MCF 10A (cell line): ENCODE measurements at regions not wholly inside any gene's neighbourhood (a gene's known extent, or its start where the extent isn't known, plus 50 kb on each side); places are given as distances from the start of the nearest gene placed in this dataset.

Experiments used
- BruUV-seq: library from RNA; stranded (reverse); fragments of 400-500 nt; replicated peaks from 2 replicates; lab custom pipeline; 2021; lab: Mats Ljungman, UMichigan
- CTCF ChIA-PET: fragments of 300-600 bp; sonication (Branson Sonifier 250); formaldehyde crosslinking; extraction: SDS; loops from one replicate; lab custom pipeline; 2021; ENCODE audit warnings: antibody characterized with exemption, inconsistent platforms; lab: Yijun Ruan, JAX
- POLR2A ChIA-PET: fragments of 300-600, 350-650 bp; sonication (Branson Sonifier 250); formaldehyde crosslinking; extraction: SDS; loops from one replicate; lab custom pipeline; 2020; ENCODE audit warnings: antibody characterized with exemption, inconsistent platforms; lab: Yijun Ruan, JAX
- DNase-seq: peaks from one replicate; pipeline ENCODE4 v3.0.0-alpha.2; 2018; ENCODE audit not compliant: unreplicated experiment
- H3K27ac Mint-ChIP-seq: one replicate; pipeline ENCODE4 v1.8.0; 2022; ENCODE audit warnings: mild to moderate bottlenecking, low read depth, mixed read lengths; ENCODE audit not compliant: unreplicated experiment
- H3K27me3 Mint-ChIP-seq: one replicate; pipeline ENCODE4 v1.8.0; 2022; ENCODE audit warnings: mixed read lengths; ENCODE audit not compliant: insufficient read depth, unreplicated experiment
- H3K36me3 Mint-ChIP-seq: one replicate; pipeline ENCODE4 v1.8.0; 2022; ENCODE audit warnings: mild to moderate bottlenecking, moderate library complexity, mixed read lengths; ENCODE audit not compliant: insufficient read depth, unreplicated experiment
- H3K4me1 Mint-ChIP-seq: one replicate; pipeline ENCODE4 v1.8.0; 2022; ENCODE audit warnings: mixed read lengths; ENCODE audit not compliant: insufficient read depth, unreplicated experiment
- H3K4me3 Mint-ChIP-seq: one replicate; pipeline ENCODE4 v1.8.0; 2022; ENCODE audit warnings: mild to moderate bottlenecking, moderate library complexity, mixed read lengths; ENCODE audit not compliant: unreplicated experiment
- H3K9me3 Mint-ChIP-seq: one replicate; pipeline ENCODE4 v1.8.0; 2022; ENCODE audit warnings: mixed read lengths; ENCODE audit not compliant: unreplicated experiment
- intact Hi-C: fragments of 100-400 bp; cut with micrococcal nuclease; formaldehyde crosslinking; loops from 2 replicates; pipeline ENCODE4 v1.14.1; 2022
- TF ChIP-seq, protein P1 (sequence below): fragments of 200-600 bp; IDR thresholded peaks from one replicate; pipeline ENCODE4 v1.8.0; 2022; ENCODE audit warnings: antibody characterized with exemption, mild to moderate bottlenecking; ENCODE audit not compliant: unreplicated experiment

DNA sequence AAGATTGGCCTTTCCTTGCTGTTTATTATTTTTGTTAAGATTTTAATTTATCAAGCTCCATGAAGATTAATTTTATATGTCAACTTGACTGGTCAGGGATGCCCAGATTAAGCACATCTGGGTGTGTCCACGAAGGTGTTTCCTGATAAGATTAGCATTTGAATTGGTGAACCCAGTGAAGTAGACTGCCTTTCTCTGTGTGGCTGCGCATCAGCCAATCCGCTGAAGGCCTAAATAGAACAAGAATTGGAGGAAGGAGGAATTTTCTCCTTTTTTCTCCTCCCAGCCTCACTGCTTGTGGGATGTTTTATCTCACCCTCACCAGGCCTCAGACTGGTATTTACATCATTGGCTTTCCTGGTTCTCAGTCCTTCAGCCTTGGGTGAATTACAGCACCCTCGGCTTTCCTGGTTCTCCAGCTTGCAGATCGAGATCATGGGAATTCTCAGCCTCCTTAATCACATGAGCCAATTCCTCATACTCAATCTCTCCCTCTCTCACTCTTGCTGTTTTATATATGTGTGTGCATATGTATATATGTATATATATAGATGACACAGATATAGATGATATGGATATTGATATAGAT, 135.4 kb upstream of the SPEF2 start:
- H3K27me3 Mint-ChIP-seq: no peaks in the 10 kb centered on the region
- H3K9me3 Mint-ChIP-seq: no peaks in the 10 kb centered on the region
- no TSS peak for BruUV-seq
- ChIA-PET CTCF (no interaction called here), POLR2A (no interaction called here)
- intact Hi-C loops: no loop called here
- H3K4me3 Mint-ChIP-seq: no peak overlapping the region
- no peak for DNase-seq
- TF ChIP-seq, protein P1, sequence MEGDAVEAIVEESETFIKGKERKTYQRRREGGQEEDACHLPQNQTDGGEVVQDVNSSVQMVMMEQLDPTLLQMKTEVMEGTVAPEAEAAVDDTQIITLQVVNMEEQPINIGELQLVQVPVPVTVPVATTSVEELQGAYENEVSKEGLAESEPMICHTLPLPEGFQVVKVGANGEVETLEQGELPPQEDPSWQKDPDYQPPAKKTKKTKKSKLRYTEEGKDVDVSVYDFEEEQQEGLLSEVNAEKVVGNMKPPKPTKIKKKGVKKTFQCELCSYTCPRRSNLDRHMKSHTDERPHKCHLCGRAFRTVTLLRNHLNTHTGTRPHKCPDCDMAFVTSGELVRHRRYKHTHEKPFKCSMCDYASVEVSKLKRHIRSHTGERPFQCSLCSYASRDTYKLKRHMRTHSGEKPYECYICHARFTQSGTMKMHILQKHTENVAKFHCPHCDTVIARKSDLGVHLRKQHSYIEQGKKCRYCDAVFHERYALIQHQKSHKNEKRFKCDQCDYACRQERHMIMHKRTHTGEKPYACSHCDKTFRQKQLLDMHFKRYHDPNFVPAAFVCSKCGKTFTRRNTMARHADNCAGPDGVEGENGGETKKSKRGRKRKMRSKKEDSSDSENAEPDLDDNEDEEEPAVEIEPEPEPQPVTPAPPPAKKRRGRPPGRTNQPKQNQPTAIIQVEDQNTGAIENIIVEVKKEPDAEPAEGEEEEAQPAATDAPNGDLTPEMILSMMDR: no peak
- peaks cover 7% of the 10 kb centered on the region for H3K4me1 Mint-ChIP-seq
- no peaks in the 10 kb centered on the region for H3K36me3 Mint-ChIP-seq
- H3K27ac Mint-ChIP-seq: no peak overlapping the region

DNA sequence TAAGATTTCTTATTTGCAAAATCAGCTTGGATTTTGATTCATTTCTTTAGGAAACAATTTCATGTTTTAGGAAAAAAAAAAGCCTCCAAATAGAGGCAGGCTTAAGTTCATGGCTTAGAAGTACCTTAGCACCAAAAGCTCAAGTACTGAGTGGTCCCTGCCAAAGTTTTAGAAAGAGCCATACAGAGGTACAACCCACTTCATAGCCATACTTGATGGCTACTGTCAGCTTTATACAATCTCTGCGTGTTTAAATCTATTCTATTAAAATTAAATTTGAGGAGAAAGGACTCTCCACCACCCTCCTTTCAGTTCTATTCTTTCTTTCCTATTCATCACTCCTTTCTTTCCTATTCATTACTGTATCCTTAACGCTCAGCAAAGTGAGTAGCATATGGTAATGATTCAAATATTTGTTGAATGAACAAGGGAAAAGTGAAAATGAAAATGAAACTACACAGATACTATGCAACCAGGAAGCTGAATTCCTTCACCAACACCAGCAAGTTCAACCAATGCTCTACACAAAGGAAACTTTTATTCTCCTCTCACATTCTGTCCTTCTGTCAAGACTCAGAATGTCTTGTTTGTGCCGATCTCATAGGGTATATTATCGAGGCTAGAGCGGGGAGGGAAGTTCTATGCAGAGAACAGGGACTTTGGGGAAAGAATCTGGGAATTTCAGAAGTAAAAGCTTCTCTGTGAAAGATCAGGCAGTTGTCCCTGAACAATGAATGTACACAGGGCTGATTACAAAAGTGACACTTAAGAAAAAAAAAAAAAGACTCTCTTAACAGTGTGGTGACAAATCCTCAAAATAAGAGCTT, 138.6 kb upstream of the SPEF2 start:
- peak; percentile 38 for DNase-seq
- intact Hi-C loops: no loop called here
- TF ChIP-seq, protein P1: no peak
- peak overlapping the region; percentile 72 for H3K4me3 Mint-ChIP-seq
- H3K27ac Mint-ChIP-seq: peak overlapping the region; percentile 86
- no peaks in the 10 kb centered on the region for H3K27me3 Mint-ChIP-seq
- ChIA-PET POLR2A (interaction anchor here (0.6 to 1.6 kb wide), 4 partner anchors 12 to 672 kb away, joined by 3 to 5 read pairs (median 4); partner anchors contain the start of gene SPEF2), CTCF (interaction anchor here (0.6 to 1.4 kb wide), 3 partner anchors 172 to 1522 kb away, joined by 3 to 5 read pairs (median 4); no protein-coding TSS in a partner anchor)
- no peaks in the 10 kb centered on the region for H3K9me3 Mint-ChIP-seq
- H3K36me3 Mint-ChIP-seq: no peaks in the 10 kb centered on the region
- H3K4me1 Mint-ChIP-seq: peaks cover 7% of the 10 kb centered on the region
- no TSS peak for BruUV-seq

DNA sequence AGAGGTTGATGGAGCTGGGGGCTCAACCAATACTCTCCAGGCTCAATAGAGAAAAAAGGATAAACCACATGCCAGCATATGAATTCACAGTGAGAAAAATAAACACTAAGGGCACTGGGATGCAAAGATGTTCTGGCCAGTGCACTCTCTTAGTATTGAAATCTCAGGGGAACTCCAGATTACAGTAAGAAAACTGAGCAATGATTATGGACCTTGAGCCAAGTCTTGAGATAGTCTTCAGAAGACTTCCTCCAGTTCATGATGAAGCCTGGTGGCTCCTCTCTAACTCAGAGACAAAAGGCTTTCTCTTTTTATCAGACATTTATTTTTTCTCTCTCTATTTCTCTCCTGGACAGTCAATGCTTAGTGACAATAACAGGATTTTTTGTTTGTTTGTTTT, 139.8 kb upstream of the SPEF2 start:
- intact Hi-C loops: no loop called here
- H3K36me3 Mint-ChIP-seq: no peaks in the 10 kb centered on the region
- no peak overlapping the region for H3K27ac Mint-ChIP-seq
- DNase-seq: no peak
- no TSS peak for BruUV-seq
- H3K9me3 Mint-ChIP-seq: no peaks in the 10 kb centered on the region
- peaks cover 7% of the 10 kb centered on the region for H3K4me1 Mint-ChIP-seq
- H3K27me3 Mint-ChIP-seq: no peaks in the 10 kb centered on the region
- no peak overlapping the region for H3K4me3 Mint-ChIP-seq
- ChIA-PET CTCF (interaction anchor here (0.8 to 1.0 kb wide), 2 partner anchors 42 to 448 kb away, joined by 3 to 6 read pairs; no protein-coding TSS in a partner anchor), POLR2A (no interaction called here)
- TF ChIP-seq, protein P1: no peak

DNA sequence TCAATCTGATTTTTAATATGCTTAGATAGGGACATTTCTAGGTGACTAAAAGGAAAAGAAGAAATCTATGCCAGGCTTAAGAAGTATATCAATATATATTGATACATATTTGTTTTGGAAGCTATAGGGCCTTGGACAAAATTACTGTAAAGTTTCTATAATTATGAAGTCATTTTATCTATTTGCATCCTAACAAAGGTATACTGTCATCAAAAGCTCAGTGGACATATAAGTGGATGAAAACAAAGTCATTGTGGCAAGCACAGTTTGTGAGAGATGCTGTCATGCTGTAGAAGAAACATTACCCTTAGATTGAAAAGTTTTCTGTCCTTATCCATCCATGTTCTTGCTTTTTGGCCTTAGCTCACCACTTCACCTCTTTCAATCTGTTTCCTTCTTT, 140.3 kb upstream of the SPEF2 start:
- no peak overlapping the region for H3K4me3 Mint-ChIP-seq
- H3K36me3 Mint-ChIP-seq: no peaks in the 10 kb centered on the region
- no peaks in the 10 kb centered on the region for H3K9me3 Mint-ChIP-seq
- ChIA-PET POLR2A (no interaction called here), CTCF (interaction anchor here (0.8 to 1.0 kb wide), 2 partner anchors 41 to 449 kb away, joined by 3 to 6 read pairs; no protein-coding TSS in a partner anchor)
- H3K27me3 Mint-ChIP-seq: no peaks in the 10 kb centered on the region
- no peak overlapping the region for H3K27ac Mint-ChIP-seq
- intact Hi-C loops: no loop called here
- TF ChIP-seq, protein P1: no peak
- no peak for DNase-seq
- BruUV-seq: no TSS peak
- peaks cover 7% of the 10 kb centered on the region for H3K4me1 Mint-ChIP-seq
